CD4-positive, alpha-beta T cell (primary cell): ENCODE measurements at regions not wholly inside any gene's neighbourhood (a gene's known extent, or its start where the extent isn't known, plus 50 kb on each side); places are given as distances from the start of the nearest gene placed in this dataset.

Experiments
- ATAC-seq: fragments of 200-7000 bp; cut with Tn5 transposase; one replicate; pipeline ENCODE4 v1.10.0; 2022; ENCODE audit warnings: mild to moderate bottlenecking; ENCODE audit not compliant: poor library complexity
- CTCF ChIA-PET: fragments of 350-600 bp; sonication (Branson Sonifier 250); formaldehyde crosslinking; loops from one replicate; lab custom pipeline; 2021; ENCODE audit warnings: antibody characterized with exemption, inconsistent platforms; lab: Charles Lee
- POLR2A ChIA-PET: fragments of 350-600 bp; sonication (Branson Sonifier 250); formaldehyde crosslinking; loops from one replicate; lab custom pipeline; 2021; ENCODE audit warnings: antibody characterized with exemption, inconsistent platforms; lab: Charles Lee
- DNase-seq, 14 experiments: peaks; one replicate each; pipeline ENCODE4 v3.0.0-alpha.2; 2013 to 2020; ENCODE audit warnings: mixed read lengths in 2 of 14
- H3K27ac ChIP-seq, 2 donors: one replicate each; pipeline versions ENCODE4 v1.5.1 to v1.7.0; 2013; ENCODE audit warnings: low read length in 2 of 2, low read depth in 1 of 2, mild to moderate bottlenecking in 1 of 2
- H3K27me3 ChIP-seq, 2 experiments: 1 replicate in 1 of 2; 2 replicates in 1 of 2; pipeline versions ENCODE4 v1.6.1 to v1.7.0; 2013; ENCODE audit warnings: low read length in 2 of 2, control low read depth in 1 of 2, mild to moderate bottlenecking in 1 of 2, moderate library complexity in 1 of 2; ENCODE audit not compliant: insufficient read depth in 2 of 2, control insufficient read depth in 1 of 2
- H3K36me3 ChIP-seq: one replicate; pipeline ENCODE4 v1.6.1; 2013; ENCODE audit warnings: low read length, control low read depth; ENCODE audit not compliant: insufficient read depth
- H3K4me1 ChIP-seq: one replicate; pipeline ENCODE4 v1.6.1; 2013; ENCODE audit warnings: low read length, control low read depth; ENCODE audit not compliant: insufficient read depth
- H3K4me3 ChIP-seq: one replicate; pipeline ENCODE4 v1.5.1; 2013; ENCODE audit warnings: mild to moderate bottlenecking, low read length, moderate library complexity
- H3K9me3 ChIP-seq, 2 experiments: 1 replicate in 1 of 2; 2 replicates in 1 of 2; pipeline versions ENCODE4 v1.6.1 to v1.7.0; 2013; ENCODE audit warnings: low read length in 2 of 2, mild to moderate bottlenecking in 2 of 2, control low read depth in 1 of 2, moderate library complexity in 1 of 2; ENCODE audit not compliant: control insufficient read depth in 1 of 2, insufficient read depth in 1 of 2
- H3K27ac Mint-ChIP-seq: one replicate; pipeline ENCODE4 v1.8.0; 2020; ENCODE audit warnings: mixed read lengths
- H3K27me3 Mint-ChIP-seq: one replicate; pipeline ENCODE4 v1.8.0; 2021; ENCODE audit warnings: mixed read lengths
- H3K36me3 Mint-ChIP-seq: one replicate; pipeline ENCODE4 v1.8.0; 2021; ENCODE audit warnings: low read depth, mixed read lengths
- H3K4me1 Mint-ChIP-seq: one replicate; pipeline ENCODE4 v1.8.0; 2021; ENCODE audit warnings: low read depth, mixed read lengths
- H3K4me3 Mint-ChIP-seq: one replicate; pipeline ENCODE4 v1.8.0; 2020; ENCODE audit warnings: mild to moderate bottlenecking, mixed read lengths
- H3K9me3 Mint-ChIP-seq: one replicate; pipeline ENCODE4 v1.8.0; 2020; ENCODE audit warnings: mixed read lengths
- CTCF ChIP-seq: fragments of 200-600 bp; IDR thresholded peaks from one replicate; pipeline ENCODE4 v1.8.0; 2022; ENCODE audit warnings: antibody characterized with exemption, mild to moderate bottlenecking
- intact Hi-C, 2 experiments: fragments of 100-400 bp; cut with DNase I in 1 of 2; cut with micrococcal nuclease in 1 of 2; formaldehyde crosslinking; loops; one replicate each; pipeline versions ENCODE4 v1.15.1 to v1.9.0; 2023 to 2025; cut with DNase I, micrococcal nuclease

DNA sequence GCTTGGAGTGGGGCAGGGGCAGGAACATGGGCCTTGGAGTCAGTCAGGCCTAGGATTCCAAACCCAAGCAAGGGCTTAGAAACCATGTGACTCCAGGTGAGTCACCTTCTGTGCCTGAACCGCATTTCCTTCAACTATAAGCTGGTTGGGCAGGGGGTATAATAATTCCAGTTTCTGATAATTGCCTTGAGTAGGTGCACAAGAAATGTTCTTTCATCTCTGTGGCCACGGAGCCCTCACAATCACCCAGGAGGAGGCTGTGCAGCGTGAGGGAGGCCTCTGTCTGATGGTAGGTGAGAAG is 112.1 kb upstream of the HAAO start:
- H3K27me3 Mint-ChIP-seq: peaks cover 11% of the 10 kb centered on the region
- Histone ChIP-seq H3K4me1 (no peaks in the 10 kb centered on the region), H3K27me3 (no peaks in the 10 kb centered on the region), H3K36me3 (no peaks in the 10 kb centered on the region), H3K27ac (no peak overlapping the region), H3K9me3 (no peaks in the 10 kb centered on the region), H3K4me3 (no peak overlapping the region)
- intact Hi-C loops: no loop called here
- DNase-seq: no peak
- no peak overlapping the region for H3K4me3 Mint-ChIP-seq
- no peak for ATAC-seq
- no peaks in the 10 kb centered on the region for H3K9me3 Mint-ChIP-seq
- ChIA-PET CTCF (no interaction called here), POLR2A (no interaction called here)
- no peak overlapping the region for H3K27ac Mint-ChIP-seq
- H3K4me1 Mint-ChIP-seq: no peaks in the 10 kb centered on the region
- TF ChIP-seq CTCF: no peak
- no peaks in the 10 kb centered on the region for H3K36me3 Mint-ChIP-seq

DNA sequence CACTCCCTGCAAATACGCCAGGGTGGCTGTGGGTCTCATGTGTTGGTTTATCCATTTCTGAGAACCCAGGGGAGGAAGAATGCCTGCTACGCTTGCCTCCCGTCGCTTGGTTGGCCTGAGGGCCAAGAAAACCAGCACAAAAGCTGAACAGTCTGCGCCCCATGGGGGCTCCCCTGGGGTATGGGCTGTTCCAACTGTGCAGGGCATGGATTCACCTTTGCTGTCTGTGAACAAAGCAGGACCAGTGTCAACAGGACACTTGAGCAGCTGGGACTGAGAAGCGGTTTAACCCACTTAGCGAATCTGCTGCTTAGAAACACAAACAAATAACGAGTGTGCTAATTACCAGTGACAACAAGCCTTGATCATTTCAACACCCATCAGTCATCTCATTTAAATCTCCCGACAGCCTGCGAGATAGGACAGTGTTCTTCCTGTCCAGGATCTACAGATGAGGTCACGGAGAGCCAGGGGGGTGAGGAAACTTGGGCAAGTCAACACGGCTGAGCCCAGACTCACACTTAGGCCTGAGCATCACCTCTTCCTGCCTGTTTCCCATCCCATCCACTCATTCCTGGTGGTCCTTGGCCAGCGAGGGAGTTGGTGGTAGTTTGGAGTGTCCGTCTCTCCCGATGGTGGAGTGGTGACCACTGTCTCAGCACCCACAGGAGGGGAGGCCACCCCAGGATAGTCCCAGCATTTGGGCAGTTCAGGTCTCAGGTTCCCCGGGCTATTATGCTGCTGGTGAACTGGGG is 111.6 kb upstream of the HAAO start:
- Mint-ChIP-seq H3K36me3 (no peaks in the 10 kb centered on the region), H3K27ac (no peak overlapping the region), H3K27me3 (peaks cover 11% of the 10 kb centered on the region), H3K4me3 (no peak overlapping the region), H3K9me3 (no peaks in the 10 kb centered on the region), H3K4me1 (no peaks in the 10 kb centered on the region)
- intact Hi-C loops: no loop called here
- ChIA-PET CTCF (no interaction called here), POLR2A (no interaction called here)
- Histone ChIP-seq H3K9me3 (no peaks in the 10 kb centered on the region), H3K27ac (no peak overlapping the region), H3K27me3 (no peaks in the 10 kb centered on the region), H3K36me3 (no peaks in the 10 kb centered on the region), H3K4me3 (no peak overlapping the region), H3K4me1 (no peaks in the 10 kb centered on the region)
- no peak for ATAC-seq
- no peak for TF ChIP-seq CTCF
- no peak for DNase-seq

DNA sequence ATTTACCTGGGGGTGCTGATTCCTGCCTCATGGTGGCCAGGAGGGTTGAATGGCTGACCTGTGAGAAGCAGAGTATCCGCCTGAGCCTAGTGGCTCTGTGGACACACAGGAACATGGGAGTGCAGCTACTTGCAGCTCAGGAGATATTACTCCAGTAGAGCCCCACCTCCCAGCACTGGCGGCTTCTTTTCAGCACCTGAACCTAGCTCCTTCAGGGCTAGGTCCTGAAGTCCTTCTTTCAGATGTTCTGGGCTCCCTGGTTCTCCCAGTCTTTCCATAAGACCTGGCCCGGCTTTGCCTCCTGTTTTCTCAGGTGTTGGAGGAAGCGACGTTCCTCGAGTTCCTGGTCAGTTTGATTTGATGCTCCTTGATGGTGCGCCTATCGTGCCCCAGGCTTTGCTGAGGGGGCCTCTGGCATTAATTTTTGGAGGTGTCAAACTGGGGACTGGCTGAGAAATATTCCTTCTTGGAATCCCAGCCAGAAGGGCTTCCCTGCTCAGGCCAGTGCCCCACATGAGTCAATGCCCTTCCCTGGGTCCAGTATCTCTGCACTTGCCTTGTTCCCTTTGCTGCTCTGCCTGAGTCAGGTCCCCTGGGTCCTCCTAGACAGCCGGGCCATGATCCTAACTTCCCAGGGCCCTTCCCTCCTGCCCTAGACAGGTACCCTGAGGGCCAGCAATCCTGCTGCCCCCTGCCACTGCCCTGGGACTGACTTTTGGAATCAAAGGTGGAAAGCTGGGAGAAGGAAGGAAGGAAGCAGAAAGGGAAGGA is 110.7 kb upstream of the HAAO start:
- intact Hi-C loops: no loop called here
- CTCF ChIA-PET: interaction anchor here (0.7 kb wide), 1 partner anchor 17 kb away, joined by 3 read pairs; no protein-coding TSS in a partner anchor
- Mint-ChIP-seq H3K36me3 (no peaks in the 10 kb centered on the region), H3K27me3 (peaks cover 11% of the 10 kb centered on the region), H3K27ac (no peak overlapping the region), H3K9me3 (no peaks in the 10 kb centered on the region), H3K4me1 (no peaks in the 10 kb centered on the region), H3K4me3 (no peak overlapping the region)
- TF ChIP-seq CTCF: no peak
- H3K27ac ChIP-seq: no peak overlapping the region
- H3K4me1 ChIP-seq: no peaks in the 10 kb centered on the region
- POLR2A ChIA-PET: no interaction called here
- no peak overlapping the region for H3K4me3 ChIP-seq
- ATAC-seq (no peak), DNase-seq (no peak)
- no peaks in the 10 kb centered on the region for H3K9me3 ChIP-seq
- no peaks in the 10 kb centered on the region for H3K36me3 ChIP-seq
- no peaks in the 10 kb centered on the region for H3K27me3 ChIP-seq
